Right lobe of liver (tissue), 4 donors: ENCODE measurements at regions not wholly inside any gene's neighbourhood (a gene's known extent, or its start where the extent isn't known, plus 50 kb on each side); places are given as distances from the start of the nearest gene placed in this dataset.

Source experiments
- CTCF ChIP-seq, 4 donors: fragments of 200-600 bp in 3 of 4; fragments of 450-650 bp in 1 of 4; IDR thresholded peaks; one replicate each; pipeline versions ENCODE4 v1.5.1 to v1.8.0; 2016 to 2022; ENCODE audit warnings: antibody characterized with exemption in 4 of 4, mild to moderate bottlenecking in 2 of 4
- POLR2A ChIP-seq: fragments of 450-650 bp; IDR thresholded peaks from one replicate; pipeline ENCODE4 v1.6.1; 2017; ENCODE audit warnings: antibody characterized with exemption, mild to moderate bottlenecking
- donor health status: DM: no; HTN: no; CAD: no.
- donor health status: DM: no; HTN: no; CAD: no.
- donor health status: DM: no; HTN: yes; CAD: no.

DNA sequence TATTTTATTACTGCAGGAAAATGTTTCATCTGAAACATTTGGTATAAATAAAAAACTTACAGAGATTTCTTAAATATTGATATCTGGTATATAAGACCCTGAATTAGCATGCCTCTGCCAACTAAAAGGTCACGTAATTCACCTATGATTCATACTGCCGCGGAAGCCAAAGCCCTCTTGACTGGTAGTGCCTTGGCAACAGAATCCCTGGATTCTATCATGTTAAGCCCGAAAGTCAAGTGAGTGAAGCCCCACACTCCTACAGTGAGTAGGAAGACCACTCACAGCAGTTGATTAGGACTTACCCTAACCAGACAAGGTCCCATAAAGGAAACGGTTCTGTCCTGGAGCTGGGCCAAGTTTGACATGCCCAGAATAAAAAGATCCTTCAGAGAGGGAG lies 175.6 kb upstream of the NREP start:
- TF ChIP-seq CTCF (IDR thresholded peaks at IDR 0.05) = no peak
- TF ChIP-seq POLR2A = no peak
